ENCODE measurements at regions not wholly inside any gene's neighbourhood (a gene's known extent, or its start where the extent isn't known, plus 50 kb on each side); places are given as distances from the start of the nearest gene placed in this dataset.

GRCh38 chr17:54255696-54256095 is 433.0 kb downstream of the KIF2B start:
- TF ChIP-seq POLR2AphosphoS5 (IDR thresholded peaks at IDR 0.05; ENCODE audit: low read depth, low read length) (no peak), POLR2A (IDR thresholded peaks at IDR 0.05; ENCODE audit: low read depth, low read length) (no peak), TAF1 (IDR thresholded peaks at IDR 0.05; ENCODE audit: borderline replicate concordance, low read depth, low read length) (no peak)

All from GM12892 (cell line).